CD4-positive, alpha-beta memory T cell (primary cell): ENCODE measurements at regions not wholly inside any gene's neighbourhood (a gene's known extent, or its start where the extent isn't known, plus 50 kb on each side); places are given as distances from the start of the nearest gene placed in this dataset.
"Not testable (repeated sequence)": the region's sequence is repeated elsewhere in the genome, so short reads cannot be mapped to it uniquely, and the experiment has no call there.

ENCODE experiments used
- CTCF ChIA-PET: fragments of 350-600 bp; sonication (Branson Sonifier 250); formaldehyde crosslinking; loops from one replicate; lab custom pipeline; 2021; ENCODE audit warnings: inconsistent platforms; ENCODE audit not compliant: partially characterized antibody; lab: Charles Lee
- POLR2A ChIA-PET: fragments of 350-600 bp; sonication (Branson Sonifier 250); formaldehyde crosslinking; loops from one replicate; lab custom pipeline; 2021; ENCODE audit not compliant: partially characterized antibody; lab: Charles Lee
- DNase-seq, 5 donors: peaks; one replicate each; pipeline versions ENCODE4 v3.0.0 to v3.0.0-alpha.2; 2020 to 2022; ENCODE audit warnings: mixed read lengths in 1 of 5
- H3K27ac ChIP-seq: one replicate; pipeline ENCODE4 v1.7.0; 2013; ENCODE audit warnings: low read depth, low read length
- H3K27me3 ChIP-seq: 2 replicates; pipeline ENCODE4 v1.7.0; 2013; ENCODE audit warnings: mild to moderate bottlenecking, low read length, moderate library complexity; ENCODE audit not compliant: insufficient read depth
- H3K36me3 ChIP-seq: 2 replicates; pipeline ENCODE4 v1.7.0; 2013; ENCODE audit warnings: mild to moderate bottlenecking, low read length, moderate library complexity; ENCODE audit not compliant: insufficient read depth
- H3K4me1 ChIP-seq: 2 replicates; pipeline ENCODE4 v1.7.0; 2013; ENCODE audit warnings: mild to moderate bottlenecking, low read length, moderate library complexity; ENCODE audit not compliant: insufficient read depth
- H3K4me3 ChIP-seq, 2 donors: one replicate each; pipeline ENCODE4 v1.7.0; 2013; ENCODE audit warnings: low read length in 2 of 2, mild to moderate bottlenecking in 1 of 2
- H3K9me3 ChIP-seq, 2 donors: one replicate each; pipeline ENCODE4 v1.7.0; 2013; ENCODE audit warnings: low read length in 2 of 2, control low read depth in 1 of 2; ENCODE audit not compliant: control insufficient read depth in 1 of 2
- H3K27ac Mint-ChIP-seq, 7 donors: one replicate each; pipeline ENCODE4 v1.8.0; 2020 to 2021; ENCODE audit warnings: mixed read lengths in 7 of 7, mild to moderate bottlenecking in 6 of 7, inconsistent platforms in 3 of 7, moderate library complexity in 3 of 7
- H3K27me3 Mint-ChIP-seq, 2 donors: one replicate each; pipeline ENCODE4 v1.8.0; 2020 to 2021; ENCODE audit warnings: mixed read lengths in 2 of 2
- H3K36me3 Mint-ChIP-seq, 2 donors: one replicate each; pipeline ENCODE4 v1.8.0; 2020 to 2021; ENCODE audit warnings: mixed read lengths in 2 of 2, inconsistent platforms in 1 of 2, mild to moderate bottlenecking in 1 of 2
- H3K4me1 Mint-ChIP-seq, 4 donors: one replicate each; pipeline ENCODE4 v1.8.0; 2020 to 2021; ENCODE audit warnings: mixed read lengths in 4 of 4, mild to moderate bottlenecking in 1 of 4
- H3K4me3 Mint-ChIP-seq, 8 donors: one replicate each; pipeline ENCODE4 v1.8.0; 2020 to 2021; ENCODE audit warnings: mixed read lengths in 8 of 8, mild to moderate bottlenecking in 7 of 8, moderate library complexity in 6 of 8, inconsistent platforms in 3 of 8
- H3K9me3 Mint-ChIP-seq, 8 donors: one replicate each; pipeline ENCODE4 v1.8.0; 2020 to 2021; ENCODE audit warnings: mixed read lengths in 8 of 8, mild to moderate bottlenecking in 5 of 8, inconsistent platforms in 3 of 8, moderate library complexity in 1 of 8
- intact Hi-C: fragments of 100-400 bp; cut with micrococcal nuclease; formaldehyde crosslinking; loops from one replicate; pipeline ENCODE4 v1.15.1; 2023

DNA sequence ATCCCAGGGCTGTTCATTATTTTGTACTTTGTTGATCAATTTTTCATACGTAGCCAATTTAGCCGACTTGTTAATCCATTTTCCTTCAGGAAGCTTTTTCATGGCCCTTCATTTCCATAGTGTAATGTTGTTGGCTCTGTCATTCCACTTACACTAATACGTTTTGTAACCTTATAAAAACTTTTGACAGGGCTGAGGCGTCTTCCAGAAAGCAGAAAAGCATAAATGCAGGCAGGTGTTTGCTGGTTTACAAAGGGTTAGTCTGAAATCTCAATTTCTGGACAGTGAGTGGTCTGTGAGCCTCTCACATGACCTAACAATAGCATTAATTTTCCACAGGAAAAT, 444.0 kb downstream of the OTOL1 start:
- Mint-ChIP-seq H3K27me3 (no peaks in the 10 kb centered on the region), H3K9me3 (peaks cover 2 to 12% (median 7%) of the 10 kb centered on the region in 8 donors), H3K4me3 (no peak overlapping the region), H3K4me1 (no peaks in the 10 kb centered on the region), H3K36me3 (no peaks in the 10 kb centered on the region), H3K27ac (no peak overlapping the region)
- ChIA-PET CTCF (no interaction called here), POLR2A (no interaction called here)
- Histone ChIP-seq H3K9me3 (no peaks in the 10 kb centered on the region), H3K36me3 (no peaks in the 10 kb centered on the region), H3K4me1 (no peaks in the 10 kb centered on the region), H3K27me3 (no peaks in the 10 kb centered on the region), H3K4me3 (no peak overlapping the region), H3K27ac (no peak overlapping the region)
- intact Hi-C loops, result no loop called here
- DNase-seq, result no peak

- no peaks in the 10 kb centered on the region for H3K4me1 Mint-ChIP-seq
- no peak overlapping the region for H3K27ac Mint-ChIP-seq
- POLR2A ChIA-PET, result no interaction called here
- Histone ChIP-seq H3K4me3 (no peak overlapping the region), H3K27me3 (no peaks in the 10 kb centered on the region), H3K36me3 (no peaks in the 10 kb centered on the region), H3K9me3 (no peaks in the 10 kb centered on the region), H3K27ac (no peak overlapping the region), H3K4me1 (no peaks in the 10 kb centered on the region)
- DNase-seq, result no peak
- H3K9me3 Mint-ChIP-seq, result peaks cover 0 to 12% (median 8%) of the 10 kb centered on the region in 8 donors
- intact Hi-C loops, result no loop called here
- no peak overlapping the region for H3K4me3 Mint-ChIP-seq
- H3K27me3 Mint-ChIP-seq, result no peaks in the 10 kb centered on the region
- no peaks in the 10 kb centered on the region for H3K36me3 Mint-ChIP-seq
- CTCF ChIA-PET, result no interaction called here
These were observed 445.3 kb downstream of the OTOL1 start for GRCh38 chr3:161941891-161942290.

- H3K4me3 ChIP-seq, H3K9me3 Mint-ChIP-seq, H3K4me1 ChIP-seq, H3K4me3 Mint-ChIP-seq, H3K27ac ChIP-seq, H3K27ac Mint-ChIP-seq, H3K27me3 Mint-ChIP-seq, POLR2A ChIA-PET, H3K9me3 ChIP-seq, CTCF ChIA-PET, H3K4me1 Mint-ChIP-seq, DNase-seq, H3K36me3 Mint-ChIP-seq, intact Hi-C loops, H3K36me3 ChIP-seq, H3K27me3 ChIP-seq: not testable (repeated sequence)
These were observed 447.3 kb downstream of the OTOL1 start for GRCh38 chr3:161943801-161944345.

DNA sequence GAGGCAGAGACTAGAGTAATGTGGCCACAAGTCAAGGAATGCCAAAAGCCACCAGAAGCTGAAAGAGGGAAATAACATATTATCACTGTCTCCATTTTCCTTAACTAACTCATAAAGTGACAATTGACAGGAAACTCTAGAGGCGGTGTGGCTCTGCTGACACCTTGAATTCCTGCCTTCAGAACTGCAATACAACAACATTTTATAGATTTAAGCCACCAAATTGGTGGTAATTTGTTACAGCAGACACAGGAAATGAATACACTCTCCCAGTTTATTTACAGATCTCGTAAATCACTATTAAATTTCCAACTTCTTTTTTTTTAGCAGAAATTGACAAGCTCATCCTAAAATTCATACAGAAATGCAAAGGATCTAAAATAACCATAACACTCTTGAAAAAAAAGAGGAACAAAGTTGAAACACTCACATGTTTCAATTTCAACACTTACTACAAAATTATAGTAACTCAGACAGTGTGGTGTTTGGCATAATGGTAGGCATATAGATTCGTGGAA, 449.9 kb downstream of the OTOL1 start:
- H3K9me3 Mint-ChIP-seq, result peaks cover 0 to 16% (median 6%) of the 10 kb centered on the region in 8 donors

DNA sequence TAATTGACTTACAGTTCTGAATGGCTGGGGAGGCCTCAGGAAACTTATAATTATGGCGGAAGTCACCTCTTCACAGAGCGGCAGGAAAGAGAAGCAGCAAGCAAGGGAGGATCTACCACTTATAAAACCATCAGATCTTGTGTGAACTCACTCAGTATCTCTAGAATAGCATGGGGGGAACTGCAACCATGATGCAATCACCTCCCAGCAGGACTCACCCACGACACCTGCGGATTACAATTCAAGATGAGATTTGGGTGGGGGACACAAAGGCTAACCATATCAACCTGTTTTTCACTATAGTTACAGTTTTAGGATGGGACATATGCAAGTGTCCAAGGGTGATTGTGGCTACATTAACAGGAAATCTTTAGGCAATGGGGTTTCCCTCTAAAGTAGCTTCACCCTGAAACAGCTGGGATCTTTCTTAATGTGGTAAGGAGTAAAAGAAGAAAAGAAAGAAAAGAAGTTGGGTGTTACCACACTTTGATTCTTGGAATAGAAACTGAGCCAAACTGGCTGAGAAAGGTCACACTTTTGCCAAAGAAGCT, 453.8 kb downstream of the OTOL1 start:
- H3K27ac Mint-ChIP-seq, result no peak overlapping the region
- intact Hi-C loops, result no loop called here
- H3K27ac ChIP-seq, result no peak overlapping the region

More for the DNA sequence above, 449.9 kb downstream of the OTOL1 start:
- no peaks in the 10 kb centered on the region for H3K27me3 Mint-ChIP-seq
- DNase-seq, result no peak
- POLR2A ChIA-PET, result no interaction called here
- Histone ChIP-seq H3K27me3 (no peaks in the 10 kb centered on the region), H3K36me3 (no peaks in the 10 kb centered on the region), H3K4me3 (no peak overlapping the region), H3K9me3 (no peaks in the 10 kb centered on the region), H3K4me1 (no peaks in the 10 kb centered on the region), H3K27ac (no peak overlapping the region)
- no peaks in the 10 kb centered on the region for H3K36me3 Mint-ChIP-seq
- CTCF ChIA-PET, result no interaction called here
- intact Hi-C loops, result no loop called here
- H3K4me3 Mint-ChIP-seq, result no peak overlapping the region
- H3K27ac Mint-ChIP-seq, result no peak overlapping the region
- no peaks in the 10 kb centered on the region for H3K4me1 Mint-ChIP-seq

DNA sequence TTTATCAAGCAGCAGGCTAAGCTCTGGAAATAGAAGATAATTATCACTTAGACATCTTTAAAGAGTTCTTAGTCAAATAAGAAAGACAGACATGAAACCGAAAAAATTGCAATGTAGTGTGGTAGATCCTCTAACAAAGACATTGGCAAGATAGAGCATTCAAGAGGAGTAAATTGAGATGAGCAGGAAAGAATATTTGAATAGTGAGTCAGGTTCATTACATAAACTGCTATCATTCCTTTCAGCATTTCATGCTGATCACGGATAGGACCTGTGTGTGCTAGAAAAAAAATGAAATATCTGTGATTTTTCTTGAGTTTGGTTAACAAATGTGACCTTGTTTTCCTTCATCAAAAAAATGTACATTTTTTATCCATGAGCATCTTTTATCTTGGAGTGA, 460.9 kb downstream of the OTOL1 start:
- H3K36me3 ChIP-seq, result no peaks in the 10 kb centered on the region
- H3K27ac Mint-ChIP-seq, result no peak overlapping the region
- H3K9me3 ChIP-seq, result no peaks in the 10 kb centered on the region
- H3K36me3 Mint-ChIP-seq, result no peaks in the 10 kb centered on the region
- H3K27ac ChIP-seq, result no peak overlapping the region
- CTCF ChIA-PET, result no interaction called here
- no peaks in the 10 kb centered on the region for H3K4me1 ChIP-seq
- no peaks in the 10 kb centered on the region for H3K27me3 Mint-ChIP-seq
- H3K9me3 Mint-ChIP-seq, result peaks cover 0 to 8% (median 0%) of the 10 kb centered on the region in 8 donors
- H3K4me1 Mint-ChIP-seq, result no peaks in the 10 kb centered on the region
- intact Hi-C loops, result no loop called here
- POLR2A ChIA-PET, result no interaction called here
- no peak overlapping the region for H3K4me3 ChIP-seq
- DNase-seq, result no peak
- no peaks in the 10 kb centered on the region for H3K27me3 ChIP-seq
- H3K4me3 Mint-ChIP-seq, result no peak overlapping the region

More for the DNA sequence above, 453.8 kb downstream of the OTOL1 start:
- CTCF ChIA-PET, result no interaction called here
- POLR2A ChIA-PET, result no interaction called here
- Histone ChIP-seq H3K27me3 (no peaks in the 10 kb centered on the region), H3K9me3 (no peaks in the 10 kb centered on the region), H3K36me3 (no peaks in the 10 kb centered on the region), H3K4me1 (no peaks in the 10 kb centered on the region), H3K4me3 (no peak overlapping the region)
- Mint-ChIP-seq H3K27me3 (no peaks in the 10 kb centered on the region), H3K36me3 (no peaks in the 10 kb centered on the region), H3K4me1 (no peaks in the 10 kb centered on the region), H3K4me3 (no peak overlapping the region), H3K9me3 (peaks cover 0 to 12% (median 4%) of the 10 kb centered on the region in 8 donors)
- DNase-seq, result no peak

- Mint-ChIP-seq H3K4me3 (no peak overlapping the region), H3K27me3 (no peaks in the 10 kb centered on the region), H3K9me3 (peaks cover 2 to 17% (median 7%) of the 10 kb centered on the region in 8 donors), H3K27ac (no peak overlapping the region), H3K36me3 (no peaks in the 10 kb centered on the region), H3K4me1 (no peaks in the 10 kb centered on the region)
- DNase-seq, result no peak
- intact Hi-C loops, result no loop called here
- Histone ChIP-seq H3K4me3 (no peak overlapping the region), H3K4me1 (no peaks in the 10 kb centered on the region), H3K36me3 (no peaks in the 10 kb centered on the region), H3K27ac (no peak overlapping the region), H3K27me3 (no peaks in the 10 kb centered on the region), H3K9me3 (no peaks in the 10 kb centered on the region)
- ChIA-PET POLR2A (no interaction called here), CTCF (no interaction called here)
These were observed 468.2 kb downstream of the OTOL1 start for GRCh38 chr3:161964857-161965256.
